ENCODE measurements at regions not wholly inside any gene's neighbourhood (a gene's known extent, or its start where the extent isn't known, plus 50 kb on each side); places are given as distances from the start of the nearest gene placed in this dataset.
"Not testable (repeated sequence)": the region's sequence is repeated elsewhere in the genome, so short reads cannot be mapped to it uniquely, and the experiment has no call there.

- TF ChIP-seq, protein P1, sequence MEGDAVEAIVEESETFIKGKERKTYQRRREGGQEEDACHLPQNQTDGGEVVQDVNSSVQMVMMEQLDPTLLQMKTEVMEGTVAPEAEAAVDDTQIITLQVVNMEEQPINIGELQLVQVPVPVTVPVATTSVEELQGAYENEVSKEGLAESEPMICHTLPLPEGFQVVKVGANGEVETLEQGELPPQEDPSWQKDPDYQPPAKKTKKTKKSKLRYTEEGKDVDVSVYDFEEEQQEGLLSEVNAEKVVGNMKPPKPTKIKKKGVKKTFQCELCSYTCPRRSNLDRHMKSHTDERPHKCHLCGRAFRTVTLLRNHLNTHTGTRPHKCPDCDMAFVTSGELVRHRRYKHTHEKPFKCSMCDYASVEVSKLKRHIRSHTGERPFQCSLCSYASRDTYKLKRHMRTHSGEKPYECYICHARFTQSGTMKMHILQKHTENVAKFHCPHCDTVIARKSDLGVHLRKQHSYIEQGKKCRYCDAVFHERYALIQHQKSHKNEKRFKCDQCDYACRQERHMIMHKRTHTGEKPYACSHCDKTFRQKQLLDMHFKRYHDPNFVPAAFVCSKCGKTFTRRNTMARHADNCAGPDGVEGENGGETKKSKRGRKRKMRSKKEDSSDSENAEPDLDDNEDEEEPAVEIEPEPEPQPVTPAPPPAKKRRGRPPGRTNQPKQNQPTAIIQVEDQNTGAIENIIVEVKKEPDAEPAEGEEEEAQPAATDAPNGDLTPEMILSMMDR (IDR thresholded peaks at IDR 0.05) = not testable (repeated sequence)
- not testable (repeated sequence) for TF ChIP-seq ZFX (IDR thresholded peaks at IDR 0.05; ENCODE audit: borderline replicate concordance)
Measured at GRCh38 chr3:195637473-195638233, 53.9 kb upstream of the APOD start.
